HEK293T (cell line): ENCODE measurements at regions not wholly inside any gene's neighbourhood (a gene's known extent, or its start where the extent isn't known, plus 50 kb on each side); places are given as distances from the start of the nearest gene placed in this dataset.

Experiments
- CTCF ChIA-PET: fragments of 350-600 bp; formaldehyde crosslinking; extraction: SDS; loops from one replicate; lab custom pipeline; 2021; ENCODE audit warnings: antibody characterized with exemption, inconsistent platforms; lab: Yijun Ruan, JAX
- POLR2A ChIA-PET: fragments of 350-600 bp; formaldehyde crosslinking; extraction: SDS; loops from one replicate; lab custom pipeline; 2020; ENCODE audit warnings: antibody characterized with exemption, inconsistent platforms; lab: Yijun Ruan, JAX
- DNase-seq: peaks from one replicate; pipeline ENCODE4 v3.0.0; 2012; ENCODE audit warnings: mixed read lengths; ENCODE audit errors: extremely low spot score
- ARNT ChIP-seq: fragments of 450-650 bp; IDR thresholded peaks from 2 replicates; pipeline ENCODE4 v1.6.1; 2017; ENCODE audit warnings: mild to moderate bottlenecking
- BHLHE40 ChIP-seq: fragments of 450-650 bp; IDR thresholded peaks from 2 replicates; pipeline ENCODE4 v1.6.1; 2016; ENCODE audit warnings: mild to moderate bottlenecking, moderate library complexity, borderline replicate concordance
- CTBP1 ChIP-seq: fragments of 450-650 bp; IDR thresholded peaks from 2 replicates; pipeline ENCODE4 v1.6.1; 2016; ENCODE audit warnings: borderline replicate concordance
- ELF4 ChIP-seq: fragments of 450-650 bp; IDR thresholded peaks from 2 replicates; pipeline ENCODE4 v1.6.1; 2017; ENCODE audit warnings: antibody characterized with exemption
- FOXA1 ChIP-seq: fragments of 450-650 bp; IDR thresholded peaks from 2 replicates; pipeline ENCODE4 v1.6.1; 2016; ENCODE audit warnings: mild to moderate bottlenecking
- FOXK2 ChIP-seq: fragments of 450-650 bp; IDR thresholded peaks from 2 replicates; pipeline ENCODE4 v1.6.1; 2016; ENCODE audit warnings: mild to moderate bottlenecking
- FOXM1 ChIP-seq: fragments of 450-650 bp; IDR thresholded peaks from 2 replicates; pipeline ENCODE4 v1.6.1; 2017; ENCODE audit warnings: mild to moderate bottlenecking, borderline replicate concordance
- HDGF ChIP-seq: fragments of 450-650 bp; IDR thresholded peaks from 2 replicates; pipeline ENCODE4 v1.6.1; 2017; ENCODE audit warnings: antibody characterized with exemption, borderline replicate concordance
- L3MBTL2 ChIP-seq: fragments of 450-650 bp; conservative IDR thresholded peaks from 2 replicates; pipeline ENCODE4 v1.6.1; 2016; ENCODE audit warnings: mild to moderate bottlenecking
- LEF1 ChIP-seq: fragments of 450-650 bp; IDR thresholded peaks from 2 replicates; pipeline ENCODE4 v1.6.1; 2017; ENCODE audit warnings: mild to moderate bottlenecking, borderline replicate concordance
- NFRKB ChIP-seq: fragments of 450-650 bp; IDR thresholded peaks from 2 replicates; pipeline ENCODE4 v1.6.1; 2016; ENCODE audit warnings: mild to moderate bottlenecking, moderate library complexity
- PKNOX1 ChIP-seq: fragments of 450-650 bp; IDR thresholded peaks from 2 replicates; pipeline ENCODE4 v1.6.1; 2016
- SP1 ChIP-seq: fragments of 450-650 bp; IDR thresholded peaks from 2 replicates; pipeline ENCODE4 v1.6.1; 2017
- SUZ12 ChIP-seq: fragments of 450-650 bp; IDR thresholded peaks from 2 replicates; pipeline ENCODE4 v1.6.1; 2016; ENCODE audit warnings: mild to moderate bottlenecking
- TARDBP ChIP-seq: fragments of 450-650 bp; IDR thresholded peaks from 2 replicates; pipeline ENCODE4 v1.6.1; 2016
- ZNF384 ChIP-seq: fragments of 450-650 bp; IDR thresholded peaks from 2 replicates; pipeline ENCODE4 v1.6.1; 2016

DNA sequence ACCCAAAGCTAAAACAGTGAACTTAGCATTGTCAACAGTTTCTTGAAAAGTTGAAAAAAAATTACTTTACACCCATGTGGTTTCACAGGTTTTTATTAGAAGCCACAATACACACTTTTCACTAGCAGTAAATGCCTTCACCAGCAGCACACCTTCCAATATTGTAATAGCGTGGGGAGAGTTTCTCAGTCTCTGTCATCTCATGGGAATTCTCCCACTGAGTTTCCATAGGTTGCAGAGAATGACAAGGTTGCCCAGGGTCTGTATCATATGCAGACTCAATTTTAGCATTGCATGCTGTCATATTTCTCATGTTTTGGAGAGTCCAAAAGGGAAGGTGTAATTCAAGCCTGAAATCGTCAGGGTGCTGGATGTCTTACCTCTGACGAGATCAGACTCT, 486.1 kb upstream of the TENM3 start:
- POLR2A ChIA-PET: no interaction called here
- CTCF ChIA-PET: no interaction called here
- no peak for DNase-seq
- TF ChIP-seq ARNT (no peak), SUZ12 (no peak), NFRKB (no peak), CTBP1 (no peak), ZNF384 (no peak), BHLHE40 (no peak), HDGF (no peak), SP1 (no peak), TARDBP (no peak), FOXM1 (no peak), FOXA1 (no peak)

DNA sequence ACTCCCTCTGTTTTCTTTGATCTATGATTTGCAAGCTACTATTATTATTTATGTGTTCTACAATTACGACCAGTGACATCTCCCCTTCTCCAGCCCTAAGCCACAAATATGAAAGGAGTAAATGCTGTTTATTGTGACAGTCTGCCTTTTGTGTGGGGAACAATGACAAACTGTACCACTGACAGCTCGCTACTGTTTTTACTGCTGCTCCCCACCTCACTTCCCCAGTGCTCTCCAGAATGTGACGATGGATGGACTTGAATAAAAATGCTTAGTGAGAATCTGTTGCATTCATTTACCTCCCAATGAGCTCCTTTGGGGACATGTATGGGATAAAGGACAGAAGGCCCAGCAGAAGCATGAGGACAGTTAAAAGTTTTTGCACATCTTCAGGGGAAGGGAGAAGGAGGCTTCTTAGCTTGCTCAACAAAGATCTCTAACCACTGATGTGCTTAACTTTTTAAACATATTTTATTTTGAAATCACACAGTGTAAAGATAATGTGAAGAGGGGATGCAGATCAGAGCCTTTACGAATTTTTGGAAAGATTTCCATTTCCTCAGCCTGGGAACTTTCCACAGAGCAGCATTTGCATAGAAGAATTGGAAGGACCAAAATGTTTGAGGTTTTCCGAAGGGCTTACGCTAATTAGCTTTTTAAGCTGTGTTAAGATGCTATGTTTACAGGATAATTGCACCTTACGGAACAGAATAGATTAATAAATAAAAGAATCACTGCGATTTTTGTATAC, 485.1 kb upstream of the TENM3 start:
- CTCF ChIA-PET: no interaction called here
- POLR2A ChIA-PET: no interaction called here
- TF ChIP-seq ELF4: no peak
- TF ChIP-seq FOXA1: no peak
- TF ChIP-seq L3MBTL2: no peak
- no peak for TF ChIP-seq FOXM1
- no peak for TF ChIP-seq PKNOX1
- TF ChIP-seq NFRKB: no peak
- TF ChIP-seq SUZ12: no peak
- TF ChIP-seq SP1: no peak
- DNase-seq: no peak

DNA sequence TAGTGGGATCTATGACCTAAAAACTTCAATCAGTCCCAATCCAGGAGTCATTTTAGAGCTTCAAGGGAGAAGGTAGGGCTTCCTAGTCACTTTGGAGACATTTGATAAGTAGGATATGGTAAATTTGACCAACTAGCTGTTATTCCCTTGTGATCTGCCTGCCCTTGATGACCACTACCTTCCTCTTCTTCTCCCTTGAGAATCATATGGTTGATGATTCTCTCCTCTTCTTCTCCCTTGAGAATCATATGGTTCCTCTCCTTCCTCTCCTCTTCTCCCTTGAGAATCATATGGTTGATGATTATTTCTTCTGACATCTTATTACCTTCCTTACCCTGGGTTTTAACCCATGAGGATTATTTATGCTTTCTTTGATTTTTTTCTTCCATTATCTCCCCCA, 482.6 kb upstream of the TENM3 start:
- POLR2A ChIA-PET: no interaction called here
- TF ChIP-seq L3MBTL2: no peak
- CTCF ChIA-PET: no interaction called here
- no peak for DNase-seq

GRCh38 chr4:181761156-181761555, 482.0 kb upstream of the TENM3 start:
- DNase-seq: no peak
- TF ChIP-seq FOXM1: no peak
- TF ChIP-seq HDGF: no peak
- TF ChIP-seq PKNOX1: peak; percentile 3; the same call in 1 of the 2 replicates
- TF ChIP-seq ELF4: no peak
- ChIA-PET CTCF (no interaction called here), POLR2A (no interaction called here)

DNA sequence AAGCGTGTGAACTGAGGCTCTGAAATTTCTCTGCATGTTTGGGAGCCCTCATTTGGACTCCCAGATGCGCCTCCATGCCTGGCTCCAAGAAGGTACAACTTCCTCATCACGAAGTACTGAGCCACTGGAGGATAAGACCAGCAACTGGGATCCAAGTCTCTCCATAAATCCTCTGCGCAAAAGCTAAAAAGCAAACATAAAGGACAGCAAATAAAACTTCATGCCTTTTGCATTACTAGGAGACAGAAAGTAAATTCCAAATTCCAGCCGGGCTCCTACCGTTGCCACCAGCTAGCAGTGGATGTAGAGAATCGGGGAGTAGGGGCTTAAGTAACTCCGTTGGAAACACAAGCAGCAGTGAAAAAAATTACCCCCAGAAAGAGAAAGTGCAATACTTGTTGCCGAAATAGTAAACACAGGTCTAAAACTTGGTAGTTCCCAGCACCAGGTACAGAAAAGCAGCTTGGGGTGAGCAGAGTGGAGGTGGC, 477.1 kb upstream of the TENM3 start:
- DNase-seq: no peak
- POLR2A ChIA-PET: no interaction called here
- TF ChIP-seq FOXM1: no peak
- TF ChIP-seq FOXA1: no peak
- TF ChIP-seq PKNOX1: no peak
- TF ChIP-seq NFRKB: no peak
- TF ChIP-seq SP1: no peak
- TF ChIP-seq ARNT: no peak
- no peak for TF ChIP-seq HDGF
- CTCF ChIA-PET: interaction anchor here (1.3 kb wide), 1 partner anchor 22 kb away, joined by 3 read pairs; no protein-coding TSS in a partner anchor

DNA sequence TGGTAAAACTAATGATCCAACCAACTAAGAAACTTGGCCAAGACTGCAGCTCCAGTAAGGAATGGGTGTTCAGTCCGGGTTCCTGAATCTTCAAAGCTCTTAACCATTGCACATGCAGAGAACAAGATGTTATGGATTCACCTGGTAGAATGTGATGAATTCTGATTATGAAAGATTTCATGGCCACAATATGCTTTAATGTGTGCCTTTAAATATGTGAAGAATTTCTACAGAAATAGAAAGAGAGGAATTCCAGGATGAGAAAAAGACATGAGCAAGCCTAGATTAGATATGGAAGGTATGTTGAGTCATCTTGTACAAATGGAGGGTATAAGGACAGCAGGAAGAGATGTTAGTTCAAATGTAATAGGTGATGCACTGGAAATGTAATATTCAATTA, 472.2 kb upstream of the TENM3 start:
- CTCF ChIA-PET: no interaction called here
- TF ChIP-seq NFRKB: no peak
- TF ChIP-seq HDGF: no peak
- no peak for TF ChIP-seq ELF4
- TF ChIP-seq L3MBTL2: no peak
- TF ChIP-seq LEF1: no peak
- no peak for TF ChIP-seq FOXK2
- TF ChIP-seq ARNT: no peak
- no peak for TF ChIP-seq SP1
- no peak for TF ChIP-seq FOXM1

DNA sequence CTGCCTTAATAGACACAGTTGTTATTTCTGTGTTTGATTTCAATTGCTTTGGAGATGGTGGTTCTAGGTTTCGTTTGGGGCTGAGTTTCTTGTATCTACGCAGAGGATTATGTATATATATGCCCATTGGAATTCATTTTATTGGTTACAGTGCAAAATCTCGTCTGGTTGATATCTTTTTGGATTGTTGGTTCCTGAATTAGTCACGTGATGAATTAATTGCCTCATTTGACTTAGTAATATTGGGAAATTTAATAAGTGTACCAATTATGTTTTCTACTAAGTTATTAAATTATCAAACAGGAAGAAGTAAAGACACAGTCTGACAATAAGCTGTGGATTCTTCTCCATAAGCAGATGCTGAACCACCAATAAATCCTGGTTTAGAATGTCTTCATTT, 467.9 kb upstream of the TENM3 start:
- no peak for TF ChIP-seq TARDBP
- no peak for TF ChIP-seq ARNT
- no peak for TF ChIP-seq BHLHE40
- TF ChIP-seq NFRKB: no peak
- TF ChIP-seq PKNOX1: no peak
- no peak for TF ChIP-seq FOXM1
- POLR2A ChIA-PET: no interaction called here
- CTCF ChIA-PET: no interaction called here
- DNase-seq: no peak

More for the DNA sequence above, 472.2 kb upstream of the TENM3 start:
- POLR2A ChIA-PET: no interaction called here
- DNase-seq: no peak
